Tibial artery (tissue), 4 donors: ENCODE measurements at regions not wholly inside any gene's neighbourhood (a gene's known extent, or its start where the extent isn't known, plus 50 kb on each side); places are given as distances from the start of the nearest gene placed in this dataset.
"Not testable (repeated sequence)": the region's sequence is repeated elsewhere in the genome, so short reads cannot be mapped to it uniquely, and the experiment has no call there.

ENCODE experiments used
- DNase-seq, 2 donors: peaks; one replicate each; pipeline ENCODE4 v3.0.0-alpha.2; 2019
- H3K27ac ChIP-seq, 2 donors: fragments of 200-600 bp; sonication (generic) in 1 of 2; 1 replicate in 1 of 2; 2 replicates in 1 of 2; pipeline ENCODE4 v1.5.1; 2018 to 2019; ENCODE audit warnings: mild to moderate bottlenecking in 1 of 2
- H3K27me3 ChIP-seq, 2 donors: fragments of 200-600 bp; sonication (generic) in 1 of 2; one replicate each; pipeline versions ENCODE4 v1.5.1 to v1.6.0; 2016 to 2019
- H3K36me3 ChIP-seq, 3 donors: fragments of 200-600 bp; sonication (generic) in 2 of 3; one replicate each; pipeline ENCODE4 v1.5.1; 2016 to 2019; ENCODE audit warnings: mild to moderate bottlenecking in 2 of 3
- H3K4me1 ChIP-seq, 4 donors: fragments of 200-600 bp; sonication (generic) in 2 of 4; 1 replicate in 3 of 4; 2 replicates in 1 of 4; pipeline ENCODE4 v1.5.1; 2016 to 2019
- H3K4me3 ChIP-seq, 2 donors: fragments of 200-600 bp; sonication (generic) in 1 of 2; 1 replicate in 1 of 2; 2 replicates in 1 of 2; pipeline ENCODE4 v1.5.1; 2018 to 2019; ENCODE audit warnings: mild to moderate bottlenecking in 2 of 2
- H3K9me3 ChIP-seq, 3 donors: fragments of 200-600 bp; sonication (generic) in 1 of 3; one replicate each; pipeline ENCODE4 v1.5.1; 2016 to 2019
- CTCF ChIP-seq, 2 experiments: fragments of 200-600 bp in 1 of 2; fragments of 450-650 bp in 1 of 2; IDR thresholded peaks; one replicate each; pipeline ENCODE4 v1.5.1; 2017 to 2019; ENCODE audit warnings: antibody characterized with exemption in 2 of 2, mild to moderate bottlenecking in 1 of 2, moderate library complexity in 1 of 2
- intact Hi-C: fragments of 100-400 bp; cut with DNase I; formaldehyde crosslinking; loops from one replicate; pipeline ENCODE4 v1.15.0; 2023; ENCODE audit warnings: low total_unique reads

- Histone ChIP-seq H3K36me3 (no peaks in the 10 kb centered on the region), H3K4me3 (no peak overlapping the region), H3K27ac (no peak overlapping the region), H3K4me1 (no peaks in the 10 kb centered on the region), H3K9me3 (no peaks in the 10 kb centered on the region), H3K27me3 (peaks cover 0 to 3% of the 10 kb centered on the region in 2 donors)
- TF ChIP-seq CTCF (IDR thresholded peaks at IDR 0.05): no peak
- intact Hi-C loops: no loop called here
- no peak for DNase-seq
Observed at GRCh38 chr1:157371221-157371620, 181.1 kb downstream of the FCRL5 start.

- no peaks in the 10 kb centered on the region for H3K9me3 ChIP-seq
- no peak for DNase-seq
- H3K4me1 ChIP-seq: no peaks in the 10 kb centered on the region
- no peaks in the 10 kb centered on the region for H3K36me3 ChIP-seq
- H3K27me3 ChIP-seq: peaks cover 0 to 3% of the 10 kb centered on the region in 2 donors
- no peak overlapping the region for H3K27ac ChIP-seq
- H3K4me3 ChIP-seq: no peak overlapping the region
- intact Hi-C loops: no loop called here
- no peak for TF ChIP-seq CTCF (IDR thresholded peaks at IDR 0.05)
Observed at GRCh38 chr1:157370698-157371097, 181.6 kb downstream of the FCRL5 start.

- Histone ChIP-seq H3K9me3 (no peaks in the 10 kb centered on the region), H3K27ac (no peak overlapping the region), H3K4me3 (no peak overlapping the region), H3K4me1 (no peaks in the 10 kb centered on the region), H3K36me3 (no peaks in the 10 kb centered on the region), H3K27me3 (peaks cover 0 to 3% of the 10 kb centered on the region in 2 donors)
- TF ChIP-seq CTCF (IDR thresholded peaks at IDR 0.05): peak; percentile 64 to 88
- intact Hi-C loops: loop anchor here (10.0 kb wide), 1 partner anchor 125 kb away; no protein-coding TSS in a partner anchor
- DNase-seq: peak in 1 of 2 donors; percentile 33
Observed at GRCh38 chr1:157369808-157370521, 182.3 kb downstream of the FCRL5 start.

- H3K9me3 ChIP-seq, H3K4me1 ChIP-seq, DNase-seq, H3K27ac ChIP-seq, H3K4me3 ChIP-seq, H3K36me3 ChIP-seq, H3K27me3 ChIP-seq: not testable (repeated sequence)
- intact Hi-C loops: loop anchor here (10.0 kb wide), 1 partner anchor 126 kb away; no protein-coding TSS in a partner anchor
Observed at GRCh38 chr1:157368941-157369340, 183.4 kb downstream of the FCRL5 start.

- H3K9me3 ChIP-seq: no peaks in the 10 kb centered on the region
- H3K4me3 ChIP-seq: no peak overlapping the region
- no peak for TF ChIP-seq CTCF (IDR thresholded peaks at IDR 0.05)
- no peak overlapping the region for H3K27ac ChIP-seq
- H3K36me3 ChIP-seq: no peaks in the 10 kb centered on the region
- no peak for DNase-seq
- intact Hi-C loops: loop anchor here (10.0 kb wide), 1 partner anchor 126 kb away; no protein-coding TSS in a partner anchor
- H3K27me3 ChIP-seq: peaks cover 0 to 3% of the 10 kb centered on the region in 2 donors
- H3K4me1 ChIP-seq: no peaks in the 10 kb centered on the region
Observed at GRCh38 chr1:157368363-157368762, 184.0 kb downstream of the FCRL5 start.

- Histone ChIP-seq H3K36me3 (no peaks in the 10 kb centered on the region), H3K27ac (no peak overlapping the region), H3K4me3 (no peak overlapping the region), H3K27me3 (no peaks in the 10 kb centered on the region), H3K4me1 (no peaks in the 10 kb centered on the region), H3K9me3 (no peaks in the 10 kb centered on the region)
- no peak for DNase-seq
- TF ChIP-seq CTCF (IDR thresholded peaks at IDR 0.05): no peak
- intact Hi-C loops: loop anchor here (10.0 kb wide), 1 partner anchor 127 kb away; no protein-coding TSS in a partner anchor
Observed at GRCh38 chr1:157367870-157368269, 184.4 kb downstream of the FCRL5 start.
